Nephron progenitor cell (in vitro differentiated cells): ENCODE measurements at regions not wholly inside any gene's neighbourhood (a gene's known extent, or its start where the extent isn't known, plus 50 kb on each side); places are given as distances from the start of the nearest gene placed in this dataset.

Source experiments
- DNase-seq: peaks from one replicate; pipeline ENCODE4 v3.0.0; 2021
- H3K27ac Mint-ChIP-seq: 2 replicates; pipeline ENCODE4 v1.8.0; 2021; ENCODE audit warnings: mild to moderate bottlenecking, moderate library complexity, mixed read lengths
- H3K27me3 Mint-ChIP-seq: 2 replicates; pipeline ENCODE4 v1.8.0; 2021; ENCODE audit warnings: mild to moderate bottlenecking, low read depth, mixed read lengths; ENCODE audit not compliant: poor library complexity
- H3K36me3 Mint-ChIP-seq: 2 replicates; pipeline ENCODE4 v1.8.0; 2021; ENCODE audit warnings: low read depth, mixed read lengths
- H3K4me1 Mint-ChIP-seq: 2 replicates; pipeline ENCODE4 v1.8.0; 2021; ENCODE audit warnings: mixed read lengths
- H3K4me3 Mint-ChIP-seq: 2 replicates; pipeline ENCODE4 v1.8.0; 2021; ENCODE audit warnings: mild to moderate bottlenecking, moderate library complexity, mixed read lengths
- H3K9me3 Mint-ChIP-seq: 2 replicates; pipeline ENCODE4 v1.8.0; 2021; ENCODE audit warnings: mild to moderate bottlenecking, moderate library complexity, mixed read lengths
- CTCF ChIP-seq: fragments of 200-600 bp; sonication (generic); IDR thresholded peaks from 2 replicates; pipeline ENCODE4 v1.5.0; 2021; ENCODE audit warnings: antibody characterized with exemption

GRCh38 chr2:17996978-17997377 lies 118.5 kb downstream of the KCNS3 start:
- H3K4me1 Mint-ChIP-seq: peaks cover 4% of the 10 kb centered on the region
- no peak for TF ChIP-seq CTCF
- no peak for DNase-seq
- no peak overlapping the region for H3K27ac Mint-ChIP-seq
- H3K36me3 Mint-ChIP-seq: no peaks in the 10 kb centered on the region
- H3K9me3 Mint-ChIP-seq: peaks cover 33% of the 10 kb centered on the region
- H3K27me3 Mint-ChIP-seq: peaks cover 7% of the 10 kb centered on the region
- no peak overlapping the region for H3K4me3 Mint-ChIP-seq

GRCh38 chr2:17995593-17995992 lies 117.1 kb downstream of the KCNS3 start:
- H3K4me3 Mint-ChIP-seq: no peak overlapping the region
- DNase-seq: no peak
- no peaks in the 10 kb centered on the region for H3K36me3 Mint-ChIP-seq
- no peak overlapping the region for H3K27ac Mint-ChIP-seq
- H3K9me3 Mint-ChIP-seq: peaks cover 30% of the 10 kb centered on the region
- TF ChIP-seq CTCF: no peak
- H3K4me1 Mint-ChIP-seq: peaks cover 4% of the 10 kb centered on the region
- H3K27me3 Mint-ChIP-seq: peaks cover 7% of the 10 kb centered on the region
